Inflammatory macrophage treated with lipopolysaccharide for 4 hours (primary cell): ENCODE measurements at regions not wholly inside any gene's neighbourhood (a gene's known extent, or its start where the extent isn't known, plus 50 kb on each side); places are given as distances from the start of the nearest gene placed in this dataset.
"Not testable (repeated sequence)": the region's sequence is repeated elsewhere in the genome, so short reads cannot be mapped to it uniquely, and the experiment has no call there.

Source experiments
- DNase-seq: peaks from one replicate; pipeline ENCODE4 v3.0.0-alpha.2; 2020

DNA sequence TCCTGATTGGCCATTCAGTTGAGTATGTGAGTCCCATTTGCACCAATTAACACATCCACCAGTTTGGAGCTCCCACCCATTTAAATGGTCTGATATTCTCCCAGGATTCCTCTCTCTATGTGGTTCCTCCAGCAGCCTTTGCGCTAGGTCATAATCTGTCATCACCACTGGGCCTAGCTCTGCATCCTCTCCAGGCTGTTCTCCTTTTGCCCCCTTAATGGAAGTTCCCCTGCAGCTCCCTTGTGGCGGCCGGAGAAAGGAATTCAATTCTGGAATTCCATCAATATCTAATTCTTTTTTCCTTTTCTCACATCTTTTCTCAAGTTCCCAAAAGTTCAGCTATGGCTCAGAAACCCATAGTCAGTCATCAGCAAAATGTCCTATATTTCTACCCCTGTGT, 2184.4 kb upstream of the AGA start:
- no peak for DNase-seq

DNA sequence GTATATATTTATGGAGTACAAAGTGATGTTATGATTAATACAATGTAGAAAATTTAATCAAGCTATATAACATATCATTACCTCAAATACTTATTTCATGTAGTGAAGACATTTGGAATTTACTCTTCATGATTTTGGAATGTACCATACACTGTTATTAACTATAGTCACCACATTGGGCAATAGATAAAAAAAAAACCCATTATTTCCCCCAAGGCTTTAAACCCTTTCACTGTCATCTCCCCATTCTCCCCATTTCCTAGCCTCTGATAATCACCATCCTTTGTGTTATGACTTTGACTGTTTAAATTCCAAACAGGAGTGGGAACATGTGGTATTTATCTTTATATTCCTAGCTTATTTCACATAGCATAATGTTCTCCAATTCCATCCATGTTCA, 2189.1 kb upstream of the AGA start:
- DNase-seq = no peak

DNA sequence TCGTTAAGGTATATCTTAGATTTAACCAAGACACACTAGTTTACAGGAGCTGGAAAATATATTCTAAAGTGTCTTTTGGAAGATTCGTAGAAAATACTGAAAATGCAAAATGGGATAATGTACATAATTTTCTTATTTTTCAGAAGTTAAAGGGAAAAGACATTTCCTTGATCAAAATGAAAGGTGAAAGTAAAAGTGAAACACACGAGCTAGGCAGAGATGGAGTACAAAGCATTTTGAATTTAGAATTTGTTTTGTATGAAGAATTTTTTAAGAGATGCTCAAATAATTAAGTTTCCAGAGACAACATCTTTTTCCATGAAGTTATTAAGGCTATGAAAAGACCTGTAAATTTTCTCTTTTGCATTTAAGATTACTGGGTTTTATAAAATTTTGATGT, 2192.6 kb upstream of the AGA start:
- no peak for DNase-seq

DNA sequence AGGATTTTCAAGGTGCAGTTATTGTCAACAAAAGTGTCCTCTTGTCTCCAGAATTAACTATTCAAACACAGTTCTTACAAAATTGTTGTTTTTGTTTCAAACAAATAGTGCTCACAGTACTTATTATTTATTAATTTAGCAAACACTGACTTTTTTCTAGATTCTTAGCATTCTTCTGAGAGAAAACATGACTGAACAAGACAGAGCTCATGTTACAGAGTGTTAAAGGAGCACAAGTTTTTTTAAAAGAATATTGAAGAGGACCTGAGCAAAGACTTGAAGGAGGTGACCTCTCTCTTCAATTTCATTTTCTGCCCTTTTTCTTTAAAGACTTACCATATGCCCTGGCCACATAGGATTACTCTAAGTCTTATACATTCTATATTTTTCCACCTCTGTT, 2220.3 kb upstream of the AGA start:
- no peak for DNase-seq

DNA sequence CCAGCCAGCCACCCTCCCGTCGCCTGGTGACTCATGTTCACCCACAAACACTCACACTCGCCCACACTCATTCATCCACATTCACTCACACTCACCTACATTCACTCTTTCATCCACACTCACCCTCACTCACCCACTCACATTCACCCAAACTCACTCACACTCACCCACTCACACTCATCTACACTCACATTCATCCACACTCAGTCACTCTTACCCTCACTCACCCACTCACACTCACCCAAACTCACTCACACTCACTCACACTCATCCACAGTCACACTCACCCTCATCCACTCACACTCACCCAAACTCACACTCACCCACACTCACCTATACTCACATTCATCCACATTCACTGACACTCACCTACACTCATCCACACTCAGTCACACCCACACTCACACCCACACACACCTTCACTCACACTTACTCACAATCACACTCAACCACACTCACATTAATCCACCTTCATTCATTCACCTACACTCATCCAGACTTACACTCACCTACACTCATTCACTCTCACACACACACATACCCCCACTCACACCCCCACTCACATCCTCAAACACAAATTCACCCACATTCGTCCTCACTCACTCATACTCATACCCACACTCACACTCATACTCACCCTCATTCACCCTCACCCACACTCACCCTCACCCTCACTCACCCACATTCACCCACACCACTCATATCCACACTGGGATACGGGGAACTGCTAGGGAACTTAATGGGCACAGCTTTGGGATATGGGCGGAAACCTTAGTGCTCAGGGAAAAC, 2221.6 kb upstream of the AGA start:
- DNase-seq = no peak

DNA sequence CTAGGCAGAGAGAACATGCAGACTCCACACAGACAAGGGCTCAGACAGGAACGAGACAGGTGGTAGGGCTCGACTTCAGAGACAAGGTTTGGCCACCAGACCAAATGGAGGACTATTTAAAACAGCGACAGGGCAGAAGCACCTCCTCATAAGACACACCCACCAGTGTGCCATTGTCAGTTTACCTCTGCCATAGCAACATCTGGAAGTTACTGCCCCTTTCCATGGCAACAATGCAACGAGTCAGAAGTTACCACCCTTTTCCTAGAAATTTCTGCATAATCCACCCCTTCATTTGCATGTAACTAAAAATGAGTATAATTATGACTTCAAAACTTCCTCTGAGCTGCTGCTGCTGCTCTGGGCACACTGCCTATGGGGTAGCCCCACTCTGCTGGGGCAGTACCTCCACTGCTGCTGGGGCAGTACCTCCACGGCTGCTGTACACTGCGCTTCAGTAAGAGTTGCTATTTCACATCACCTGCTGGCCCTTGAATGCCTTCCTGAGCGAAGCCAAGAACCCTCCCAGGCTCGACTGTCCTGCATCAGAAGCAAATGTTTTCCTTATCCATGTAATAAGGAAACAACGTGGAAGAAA, 2222.3 kb upstream of the AGA start:
- DNase-seq = no peak

DNA sequence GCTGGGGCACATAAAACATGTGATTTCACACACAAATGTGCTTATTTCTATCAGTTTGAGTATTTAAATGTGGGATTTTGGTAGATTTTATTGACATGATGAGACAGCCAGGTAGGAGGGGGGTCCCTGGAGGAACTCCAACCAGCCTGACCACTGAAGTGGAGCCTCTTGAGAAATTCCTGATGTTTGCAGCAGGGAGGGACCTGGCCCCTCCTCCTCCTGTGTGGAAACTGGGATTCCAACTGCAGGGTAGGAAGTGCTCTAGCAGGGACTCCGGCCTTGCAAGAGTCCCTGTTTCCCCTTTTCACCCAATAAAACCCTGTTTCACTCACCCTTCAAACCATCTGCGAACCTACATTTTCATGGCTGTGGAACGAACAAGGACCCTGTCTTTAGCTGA, 2224.0 kb upstream of the AGA start:
- no peak for DNase-seq

DNA sequence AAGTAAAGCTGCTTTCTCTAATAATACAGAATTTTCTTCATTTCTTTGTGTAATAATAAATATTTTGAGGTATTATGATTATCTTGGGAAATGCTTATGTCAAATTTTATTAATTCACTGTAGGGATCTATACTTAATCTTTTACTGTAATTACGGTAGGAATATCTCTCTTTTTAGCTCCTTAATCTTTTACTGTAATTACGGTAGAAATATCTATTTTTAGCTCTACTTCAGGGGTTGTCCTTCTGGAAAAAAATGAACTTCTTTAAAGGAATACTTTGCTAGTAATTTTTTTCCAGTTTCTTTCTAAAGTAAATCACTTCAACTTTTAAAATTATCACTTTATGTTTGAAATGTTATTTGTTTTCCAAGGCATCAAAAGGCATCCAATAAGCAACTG, 2229.4 kb upstream of the AGA start:
- no peak for DNase-seq

DNA sequence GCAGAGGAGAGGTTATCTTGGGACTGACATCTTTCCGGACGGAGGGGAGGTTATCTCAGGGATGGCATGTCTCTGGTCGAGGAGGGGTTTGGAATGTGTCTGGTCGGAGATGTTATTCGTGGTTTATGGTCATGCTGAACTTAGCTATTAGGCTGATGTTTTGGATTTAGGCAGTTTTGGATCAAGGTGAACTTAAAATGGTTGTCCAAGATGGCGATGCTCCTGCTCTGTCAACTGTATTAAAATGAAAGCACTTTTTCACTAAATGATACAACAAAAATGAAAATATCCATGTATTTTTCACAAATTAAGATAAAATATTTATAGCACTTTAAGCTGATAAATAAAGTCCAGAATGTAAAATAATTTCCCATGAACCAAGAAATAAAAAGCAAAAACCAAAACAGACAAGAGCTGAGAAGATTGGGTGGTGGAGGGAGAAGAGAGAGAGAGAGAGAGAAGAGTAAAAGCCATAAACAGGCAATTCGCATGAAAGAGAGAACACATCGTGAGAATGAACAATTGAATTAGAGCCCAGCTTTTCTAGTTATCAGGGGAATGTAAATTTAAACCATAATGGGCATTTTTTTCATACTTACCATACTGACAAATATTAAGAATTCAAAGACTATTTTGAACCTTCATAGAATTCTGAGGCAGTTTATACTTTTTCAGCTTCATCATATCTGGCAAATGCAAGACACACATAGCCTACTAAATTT, 2236.0 kb upstream of the AGA start:
- no peak for DNase-seq

DNA sequence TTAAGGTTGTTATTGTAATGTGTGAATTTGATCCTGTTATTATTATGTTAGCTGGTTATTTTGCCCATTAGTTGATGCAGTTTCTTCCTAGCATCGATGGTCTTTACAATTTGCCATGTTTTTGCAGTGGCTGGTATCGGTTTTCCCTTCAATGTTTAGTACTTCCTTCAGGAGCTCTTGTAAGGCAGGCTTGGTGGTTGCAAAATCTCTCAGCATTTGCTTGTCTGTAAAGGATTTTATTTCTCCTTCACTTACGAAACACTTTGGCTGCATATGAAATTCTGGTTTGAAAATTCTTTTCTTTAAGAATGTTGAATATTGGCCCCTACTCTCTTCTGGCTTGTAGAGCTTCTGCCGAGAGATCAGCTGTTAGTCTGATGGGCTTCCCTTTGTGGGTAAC, 2241.4 kb upstream of the AGA start:
- not testable (repeated sequence) for DNase-seq

DNA sequence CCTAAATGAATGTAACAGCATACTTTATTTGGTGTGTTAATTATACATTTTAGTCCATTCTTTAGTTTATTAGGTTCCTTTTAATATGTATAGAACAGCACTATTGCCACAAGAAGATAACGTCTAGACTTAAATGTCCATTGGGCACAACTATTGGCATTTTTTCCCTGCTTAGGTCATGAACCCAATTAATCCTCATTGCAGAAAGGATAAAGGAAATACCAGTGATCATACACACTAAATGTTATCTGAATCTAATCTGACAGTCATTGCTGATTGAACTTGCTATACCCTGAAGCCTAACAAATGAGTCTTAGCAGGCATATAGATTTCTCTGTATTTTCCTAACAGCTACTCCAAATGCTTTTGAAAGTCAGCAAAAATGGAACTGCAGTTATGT, 2250.0 kb upstream of the AGA start:
- DNase-seq = no peak

DNA sequence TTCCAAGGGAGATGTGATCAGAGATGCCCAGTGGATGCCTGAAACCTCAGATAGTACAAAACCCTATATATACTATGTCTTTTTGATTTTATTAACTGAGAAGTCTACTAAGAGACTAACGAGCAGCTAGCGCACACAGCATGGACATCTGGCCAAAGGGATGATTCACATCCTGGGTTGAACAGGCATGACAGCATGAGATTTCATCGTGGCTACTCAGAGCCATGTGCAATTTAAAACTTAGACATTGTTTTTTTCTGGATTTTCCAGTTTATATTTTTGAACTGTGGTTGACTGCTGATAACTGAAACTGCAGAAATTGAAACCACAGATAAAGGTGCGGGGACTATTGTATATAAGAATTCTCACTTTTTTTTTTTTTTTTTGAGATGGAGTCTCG, 2252.9 kb upstream of the AGA start:
- DNase-seq = no peak

DNA sequence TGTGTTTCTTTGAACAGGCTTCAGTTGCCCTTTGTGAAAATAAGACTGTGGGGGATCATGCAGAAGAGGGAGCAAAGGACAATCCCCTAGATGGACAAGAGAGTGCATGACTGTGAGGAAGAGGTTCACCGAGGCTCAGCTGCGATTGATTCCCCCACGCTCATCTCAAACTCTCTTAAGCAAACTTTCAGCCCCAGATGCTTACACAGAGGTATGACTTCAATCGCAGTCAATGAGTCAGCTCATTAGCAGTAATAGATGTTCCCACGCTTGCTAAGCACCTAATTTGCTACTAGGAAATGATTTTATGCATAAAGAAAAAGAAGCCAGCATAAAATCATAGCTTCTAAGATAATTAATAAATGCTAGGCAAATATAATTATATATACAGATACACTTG, 2256.1 kb upstream of the AGA start:
- DNase-seq = no peak

DNA sequence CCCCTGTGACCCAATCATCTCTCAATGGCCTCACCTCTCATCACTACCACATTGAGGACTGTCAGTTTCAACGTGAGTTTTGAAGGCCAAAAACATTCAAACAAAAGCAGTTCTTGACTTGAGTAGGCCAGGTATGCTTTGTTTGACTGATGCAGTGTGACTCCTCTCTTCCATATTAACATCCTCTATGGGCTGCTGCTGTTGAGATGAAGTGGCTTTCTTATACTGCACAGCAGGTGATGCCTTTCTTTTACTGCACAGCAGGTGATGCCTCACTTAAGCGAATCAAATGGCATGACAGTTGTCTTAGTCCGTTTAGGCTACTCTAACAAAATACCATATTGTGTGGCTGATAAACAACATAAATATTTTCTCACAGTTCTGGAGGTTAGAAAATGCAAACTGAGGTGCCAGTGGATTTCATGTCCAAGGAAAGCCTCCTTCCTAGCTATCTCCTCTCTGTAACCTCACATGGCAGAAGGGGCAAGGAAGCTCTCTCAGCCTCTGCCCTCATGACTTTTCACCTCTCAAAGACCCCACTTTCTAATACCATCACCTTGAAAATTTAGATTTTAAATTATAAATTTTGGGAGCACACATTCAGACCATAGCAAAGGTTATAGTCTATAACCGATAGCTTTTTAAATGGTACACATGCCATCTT, 2267.9 kb upstream of the AGA start:
- no peak for DNase-seq

DNA sequence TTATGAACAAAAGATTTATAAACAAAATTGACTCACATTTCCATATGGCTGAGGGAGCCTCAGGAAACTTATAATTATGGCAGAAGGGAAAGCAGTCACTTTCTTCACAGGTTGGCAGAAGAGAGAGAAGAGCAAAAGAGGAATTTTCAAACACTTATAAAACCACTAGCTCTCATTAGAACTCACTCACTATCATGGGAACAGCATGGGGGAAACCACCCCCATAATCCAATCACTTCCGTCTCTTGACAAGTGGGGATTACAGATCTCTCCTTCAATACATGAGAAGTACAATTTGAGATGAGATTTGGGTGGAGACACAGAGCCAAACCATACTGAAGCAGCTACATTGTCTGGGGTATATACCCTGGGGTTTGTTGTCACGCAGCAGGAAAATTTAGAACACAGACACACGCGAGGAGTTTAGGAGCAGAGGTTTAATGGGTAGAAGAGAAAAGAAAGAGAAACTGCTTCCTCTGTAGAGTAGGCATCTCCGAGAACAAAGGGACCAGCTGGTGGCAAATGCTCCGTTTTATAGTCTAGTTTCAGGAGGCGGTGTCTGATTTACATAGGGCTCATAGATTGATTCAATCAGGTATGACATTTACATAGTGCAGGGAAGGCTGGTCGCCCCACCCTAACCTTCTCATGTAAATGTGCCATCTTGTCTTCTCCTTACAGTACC, 2277.7 kb upstream of the AGA start:
- no peak for DNase-seq

DNA sequence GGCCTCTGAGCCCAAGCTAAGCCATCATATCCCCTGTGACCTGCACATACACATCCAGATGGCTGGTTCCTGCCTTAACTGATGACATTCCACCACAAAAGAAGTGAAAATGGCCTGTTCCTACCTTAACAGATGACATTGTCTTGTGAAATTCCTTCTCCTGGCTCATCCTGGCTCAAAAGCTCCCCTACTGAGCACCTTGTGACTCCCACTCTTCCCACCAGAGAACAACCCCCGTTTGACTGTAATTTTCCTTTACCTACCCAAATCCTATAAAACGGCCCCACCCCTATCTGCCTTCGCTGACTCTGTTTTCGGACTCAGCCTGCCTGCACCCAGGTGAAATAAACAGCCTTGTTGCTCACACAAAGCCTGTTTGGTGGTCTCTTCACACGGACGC, 2284.3 kb upstream of the AGA start:
- not testable (repeated sequence) for DNase-seq

DNA sequence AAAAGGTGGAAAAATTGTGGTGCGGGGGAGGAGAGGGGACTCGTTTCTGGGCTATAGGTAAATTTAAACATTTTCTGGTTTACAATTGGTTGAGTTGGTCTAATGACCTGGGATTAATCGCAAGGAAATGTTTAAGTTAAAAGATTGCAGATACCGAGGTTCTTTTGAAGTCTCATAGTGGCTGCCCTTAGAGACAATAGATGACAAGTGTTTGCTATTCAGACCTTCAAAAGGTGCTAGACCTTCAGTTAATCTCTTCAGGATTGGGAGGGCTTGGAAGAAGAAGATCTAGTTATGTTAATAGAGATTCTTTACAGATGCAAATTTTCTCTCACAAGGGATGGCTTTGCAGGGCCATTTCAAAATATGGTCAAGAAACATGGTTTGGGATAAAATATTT, 2286.1 kb upstream of the AGA start:
- DNase-seq = no peak

DNA sequence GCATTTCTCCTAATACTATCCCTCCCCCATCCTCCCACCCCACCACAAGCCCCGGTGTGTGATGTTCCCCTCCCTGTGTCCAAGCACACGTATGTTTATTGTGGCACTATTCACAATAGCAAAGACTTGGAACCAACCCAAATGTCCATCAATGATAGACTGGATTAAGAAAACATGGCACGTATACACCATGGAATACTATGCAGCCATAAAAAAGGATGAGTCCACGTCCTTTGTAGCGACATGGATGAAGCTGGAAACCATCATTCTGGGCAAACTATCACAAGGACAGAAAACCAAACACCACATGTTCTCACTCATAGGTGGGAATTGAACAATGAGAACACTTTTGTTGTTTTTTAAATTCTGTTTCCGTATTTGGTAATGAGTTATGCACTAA, 2294.6 kb upstream of the AGA start:
- DNase-seq = not testable (repeated sequence)

DNA sequence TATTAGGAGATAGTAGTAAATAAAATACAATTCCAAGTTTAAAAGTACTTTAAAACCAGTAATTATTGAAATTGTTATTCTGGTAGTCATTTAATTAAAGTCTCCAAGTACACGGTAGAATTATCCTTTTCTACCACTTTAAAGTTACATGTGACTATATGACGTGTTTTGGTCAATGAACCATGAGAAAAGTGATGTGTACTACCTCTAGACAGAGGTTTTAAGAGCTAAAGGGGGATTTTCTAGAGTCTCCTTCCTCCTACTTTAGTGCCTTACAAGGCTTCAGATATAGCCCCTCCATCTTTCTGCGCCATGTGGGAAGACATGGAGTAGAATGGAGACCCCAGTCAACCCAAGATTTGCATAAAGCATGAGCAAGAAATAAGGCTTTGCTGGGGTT, 2296.6 kb upstream of the AGA start:
- DNase-seq = no peak

DNA sequence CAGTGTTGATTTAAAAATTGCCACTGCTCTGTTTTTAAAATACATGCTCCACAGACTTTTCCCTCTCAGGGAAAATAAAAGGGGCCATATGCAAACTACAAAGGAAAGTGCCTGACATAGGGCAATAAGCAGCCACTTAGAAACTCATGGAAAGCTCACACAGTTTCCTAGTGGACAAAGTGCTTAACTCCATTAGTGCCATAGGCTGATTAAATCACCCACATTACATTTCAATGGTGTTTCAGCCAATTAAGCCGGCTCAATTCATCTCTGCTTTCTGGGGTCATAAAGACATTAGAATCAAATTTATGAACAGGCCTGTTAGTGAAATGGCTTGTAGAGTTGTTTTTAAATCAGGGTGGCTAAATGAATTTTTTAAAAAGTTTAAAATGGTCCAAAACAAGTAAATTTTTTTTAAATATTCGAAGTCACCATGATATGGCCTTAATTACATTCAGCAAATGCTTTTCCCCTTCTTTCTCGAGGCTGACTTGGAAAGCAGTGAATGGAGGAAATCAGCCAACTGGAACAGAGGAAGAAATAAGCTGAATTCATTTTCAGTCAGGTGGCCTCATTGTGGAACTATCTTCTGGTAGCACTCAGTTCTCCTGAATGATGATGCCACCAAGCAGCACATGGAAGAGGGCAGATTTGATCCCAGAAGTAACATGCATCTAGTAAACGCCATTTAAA, 2305.1 kb upstream of the AGA start:
- no peak for DNase-seq

DNA sequence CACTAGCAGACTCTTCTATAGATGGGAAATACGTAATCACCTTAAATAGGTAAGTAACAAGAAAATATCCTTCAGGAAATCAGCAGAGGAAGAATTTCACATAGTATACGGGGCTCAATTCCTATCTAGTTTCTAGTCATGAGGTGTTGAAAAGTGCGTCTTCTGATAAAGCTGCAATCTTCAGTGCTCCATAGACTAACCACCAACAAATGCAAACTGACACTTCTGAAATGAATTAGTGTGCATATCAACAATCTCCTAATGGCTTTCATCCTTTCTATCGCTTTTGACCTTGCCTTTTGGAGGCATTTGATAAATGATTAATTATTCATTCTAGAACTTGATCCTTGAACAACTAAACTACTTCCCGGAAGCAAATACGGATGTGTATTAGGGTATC, 2306.6 kb upstream of the AGA start:
- no peak for DNase-seq

DNA sequence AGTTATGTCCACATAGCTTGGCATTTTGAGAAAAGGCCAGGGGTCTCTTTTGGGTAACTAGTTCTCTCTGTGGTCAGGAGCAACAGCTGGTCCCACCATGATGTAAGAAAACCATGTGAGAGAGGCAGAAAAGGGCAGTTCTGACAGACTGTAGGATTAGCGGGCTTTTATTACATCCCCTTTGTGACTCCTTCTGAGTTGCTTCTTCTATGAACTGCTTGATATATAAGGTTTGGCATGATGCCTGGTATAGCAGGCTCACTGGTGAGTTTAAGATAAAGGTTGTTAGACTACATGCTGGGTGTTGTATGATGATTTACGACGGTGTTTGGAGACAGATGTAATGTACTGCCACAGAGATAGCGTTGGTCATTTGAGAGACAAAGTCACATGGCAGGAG, 2308.1 kb upstream of the AGA start:
- DNase-seq = no peak

DNA sequence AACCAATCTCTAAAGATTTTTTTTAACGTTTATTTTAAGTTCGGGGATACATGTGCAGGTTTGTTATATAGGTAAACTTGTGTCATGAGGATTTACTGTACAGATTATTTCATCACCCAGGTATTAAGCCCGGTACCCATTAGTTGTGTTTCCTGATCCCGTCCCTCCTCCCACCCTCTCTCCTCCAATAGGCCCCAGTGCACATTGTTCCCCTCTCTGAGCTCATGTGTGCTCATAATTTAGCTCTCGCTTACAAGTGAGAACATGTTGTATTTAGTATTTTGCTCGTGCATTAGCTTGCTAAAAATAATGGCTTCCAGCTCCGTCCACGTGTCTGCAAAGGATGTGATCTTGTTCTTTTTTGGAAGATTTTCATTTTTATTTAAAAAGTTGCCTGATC, 2309.4 kb upstream of the AGA start:
- no peak for DNase-seq
